CD4-positive, alpha-beta T cell treated with Interleukin-6 for 4 hours (primary cell): ENCODE measurements at regions not wholly inside any gene's neighbourhood (a gene's known extent, or its start where the extent isn't known, plus 50 kb on each side); places are given as distances from the start of the nearest gene placed in this dataset.

ENCODE experiments used
- DNase-seq: peaks from one replicate; pipeline ENCODE4 v3.0.0-alpha.2; 2020; ENCODE audit warnings: mixed read lengths

GRCh38 chr9:14560194-14560593 is 133.0 kb downstream of the ZDHHC21 start:
- DNase-seq = no peak

GRCh38 chr9:14554886-14555285 is 138.3 kb downstream of the ZDHHC21 start:
- no peak for DNase-seq

- no peak for DNase-seq
Measured at GRCh38 chr9:14547245-14548060, 145.8 kb downstream of the ZDHHC21 start.

GRCh38 chr9:14546693-14547092 is 146.5 kb downstream of the ZDHHC21 start:
- DNase-seq = no peak

GRCh38 chr9:14542071-14542470 is 151.2 kb downstream of the ZDHHC21 start:
- no peak for DNase-seq

- DNase-seq = no peak
Measured at GRCh38 chr9:14538526-14538925, 154.7 kb downstream of the ZDHHC21 start.

- DNase-seq = no peak
Measured at GRCh38 chr9:14535161-14535955, 157.9 kb downstream of the ZDHHC21 start.

GRCh38 chr9:14533867-14534640 is 159.2 kb downstream of the ZDHHC21 start:
- no peak for DNase-seq

GRCh38 chr9:14532456-14533115 is 160.6 kb downstream of the ZDHHC21 start:
- no peak for DNase-seq

GRCh38 chr9:14531341-14532269 is 161.6 kb downstream of the ZDHHC21 start:
- no peak for DNase-seq

- DNase-seq = no peak
Measured at GRCh38 chr9:14530841-14531240, 162.4 kb downstream of the ZDHHC21 start.

- DNase-seq = no peak
Measured at GRCh38 chr9:14530366-14530765, 162.9 kb downstream of the ZDHHC21 start.

- DNase-seq = no peak
Measured at GRCh38 chr9:14529629-14530028, 163.6 kb downstream of the ZDHHC21 start.

- DNase-seq = no peak
Measured at GRCh38 chr9:14529054-14529453, 164.2 kb downstream of the ZDHHC21 start.

GRCh38 chr9:14526504-14526903 is 166.7 kb downstream of the ZDHHC21 start:
- DNase-seq = no peak

GRCh38 chr9:14525856-14526255 is 167.4 kb downstream of the ZDHHC21 start:
- DNase-seq = no peak

GRCh38 chr9:14524873-14525515 is 168.2 kb downstream of the ZDHHC21 start:
- DNase-seq = no peak

GRCh38 chr9:14523545-14523944 is 169.7 kb downstream of the ZDHHC21 start:
- no peak for DNase-seq

- DNase-seq = no peak
Measured at GRCh38 chr9:14522627-14523379, 170.4 kb downstream of the ZDHHC21 start.

- DNase-seq = no peak
Measured at GRCh38 chr9:14520341-14520740, 172.9 kb downstream of the ZDHHC21 start.
